Ishikawa (cell line): ENCODE measurements at regions not wholly inside any gene's neighbourhood (a gene's known extent, or its start where the extent isn't known, plus 50 kb on each side); places are given as distances from the start of the nearest gene placed in this dataset.

Source experiments
- CEBPB ChIP-seq: IDR thresholded peaks from 2 replicates; pipeline ENCODE4 v1.6.1; 2012
- CREB1 ChIP-seq: IDR thresholded peaks from 2 replicates; pipeline ENCODE4 v1.6.1; 2012; ENCODE audit warnings: low read depth
- EGR1 ChIP-seq: IDR thresholded peaks from 2 replicates; pipeline ENCODE4 v1.6.1; 2012
- EP300 ChIP-seq: IDR thresholded peaks from 2 replicates; pipeline ENCODE4 v1.6.1; 2012; ENCODE audit warnings: borderline replicate concordance
- FOXM1 ChIP-seq: IDR thresholded peaks from 2 replicates; pipeline ENCODE4 v1.6.1; 2012; ENCODE audit warnings: low read depth, borderline replicate concordance
- MAX ChIP-seq: IDR thresholded peaks from 2 replicates; pipeline ENCODE4 v1.6.1; 2012
- NFIC ChIP-seq: IDR thresholded peaks from 2 replicates; pipeline ENCODE4 v1.6.1; 2012
- RAD21 ChIP-seq: IDR thresholded peaks from 2 replicates; pipeline ENCODE4 v1.6.1; 2012; ENCODE audit warnings: low read depth
- REST ChIP-seq: IDR thresholded peaks from 2 replicates; pipeline ENCODE4 v1.6.1; 2012; ENCODE audit warnings: low read depth, mild to moderate bottlenecking
- TAF1 ChIP-seq: IDR thresholded peaks from 2 replicates; pipeline ENCODE4 v1.6.1; 2012; ENCODE audit warnings: low read depth, mild to moderate bottlenecking
- TCF12 ChIP-seq: IDR thresholded peaks from 2 replicates; pipeline ENCODE4 v1.6.1; 2012; ENCODE audit warnings: low read depth
- TEAD4 ChIP-seq: IDR thresholded peaks from 2 replicates; pipeline ENCODE4 v1.6.1; 2012
- USF1 ChIP-seq: IDR thresholded peaks from 2 replicates; pipeline ENCODE4 v1.6.1; 2012
- YY1 ChIP-seq: IDR thresholded peaks from 2 replicates; pipeline ENCODE4 v1.6.1; 2012; ENCODE audit warnings: low read depth
- ZBTB7A ChIP-seq: IDR thresholded peaks from 2 replicates; pipeline ENCODE4 v1.6.1; 2012; ENCODE audit warnings: low read depth

GRCh38 chr14:82537831-82538230 is 1004.2 kb upstream of the SEL1L start:
- TF ChIP-seq TCF12 (no peak), ZBTB7A (no peak), USF1 (no peak), CEBPB (no peak), EGR1 (no peak), EP300 (no peak), TEAD4 (no peak), TAF1 (no peak), CREB1 (no peak), RAD21 (no peak), NFIC (no peak), FOXM1 (no peak), REST (no peak), YY1 (no peak), MAX (no peak)

- TF ChIP-seq TEAD4 = no peak
- no peak for TF ChIP-seq EP300
Measured at GRCh38 chr14:82546401-82546800, 1012.7 kb upstream of the SEL1L start.

- TF ChIP-seq TCF12 (no peak), EGR1 (no peak), FOXM1 (no peak), USF1 (no peak), ZBTB7A (no peak), RAD21 (no peak), CREB1 (no peak), TAF1 (no peak), TEAD4 (no peak), NFIC (no peak), YY1 (no peak), REST (no peak), EP300 (no peak), MAX (no peak), CEBPB (no peak)
Measured at GRCh38 chr14:82549306-82549990, 1015.8 kb upstream of the SEL1L start.

- TF ChIP-seq EP300 (no peak), TAF1 (no peak), USF1 (no peak), CEBPB (no peak), CREB1 (no peak), YY1 (no peak), EGR1 (no peak), ZBTB7A (no peak), RAD21 (no peak), TCF12 (no peak), NFIC (no peak), MAX (no peak)
Measured at GRCh38 chr14:82562881-82563280, 1029.2 kb upstream of the SEL1L start.

GRCh38 chr14:82565825-82566224 is 1032.2 kb upstream of the SEL1L start:
- no peak for TF ChIP-seq CEBPB

GRCh38 chr14:82587226-82587625 is 1053.6 kb upstream of the SEL1L start:
- TF ChIP-seq EP300 = no peak
- TF ChIP-seq TCF12 = no peak
- TF ChIP-seq REST = no peak
- no peak for TF ChIP-seq MAX
- no peak for TF ChIP-seq USF1
- TF ChIP-seq ZBTB7A = no peak
- no peak for TF ChIP-seq CEBPB
- TF ChIP-seq EGR1 = no peak
- no peak for TF ChIP-seq FOXM1
